T-helper 2 cell (primary cell): ENCODE measurements at regions not wholly inside any gene's neighbourhood (a gene's known extent, or its start where the extent isn't known, plus 50 kb on each side); places are given as distances from the start of the nearest gene placed in this dataset.
"Not testable (repeated sequence)": the region's sequence is repeated elsewhere in the genome, so short reads cannot be mapped to it uniquely, and the experiment has no call there.

ENCODE experiments used
- DNase-seq, 5 experiments: peaks; one replicate each; pipeline versions ENCODE4 v3.0.0 to v3.0.0-alpha.2; 2012 to 2022

GRCh38 chr4:42824278-42824977 lies 68.1 kb upstream of the GRXCR1 start:
- DNase-seq = no peak

GRCh38 chr4:42821230-42821629 lies 71.3 kb upstream of the GRXCR1 start:
- no peak for DNase-seq

GRCh38 chr4:42819863-42820514 lies 72.5 kb upstream of the GRXCR1 start:
- no peak for DNase-seq

- no peak for DNase-seq
Measured at GRCh38 chr4:42817913-42818312, 74.6 kb upstream of the GRXCR1 start.

- no peak for DNase-seq
Measured at GRCh38 chr4:42816880-42817400, 75.6 kb upstream of the GRXCR1 start.

GRCh38 chr4:42816189-42816879 lies 76.2 kb upstream of the GRXCR1 start:
- DNase-seq = no peak

GRCh38 chr4:42809419-42810084 lies 83.0 kb upstream of the GRXCR1 start:
- DNase-seq = no peak

GRCh38 chr4:42806303-42806835 lies 86.1 kb upstream of the GRXCR1 start:
- DNase-seq = no peak

- DNase-seq = peak in 1 of 5 experiments; percentile 41
Measured at GRCh38 chr4:42789041-42789567, 103.4 kb upstream of the GRXCR1 start.

GRCh38 chr4:42787079-42787463 lies 105.4 kb upstream of the GRXCR1 start:
- no peak for DNase-seq

- no peak for DNase-seq
Measured at GRCh38 chr4:42786350-42787078, 106.0 kb upstream of the GRXCR1 start.

GRCh38 chr4:42785817-42786216 lies 106.7 kb upstream of the GRXCR1 start:
- DNase-seq = no peak

- DNase-seq = no peak
Measured at GRCh38 chr4:42781315-42781714, 111.2 kb upstream of the GRXCR1 start.

GRCh38 chr4:42778349-42778748 lies 114.2 kb upstream of the GRXCR1 start:
- no peak for DNase-seq

GRCh38 chr4:42768125-42768748 lies 111.3 kb upstream of the ATP8A1 start:
- DNase-seq = peak in 1 of 5 experiments; percentile 7

GRCh38 chr4:42767669-42768068 lies 110.8 kb upstream of the ATP8A1 start:
- DNase-seq = no peak

GRCh38 chr4:42761804-42762203 lies 104.9 kb upstream of the ATP8A1 start:
- no peak for DNase-seq

- DNase-seq = not testable (repeated sequence)
Measured at GRCh38 chr4:42754965-42755364, 98.1 kb upstream of the ATP8A1 start.

- DNase-seq = no peak
Measured at GRCh38 chr4:42751587-42751986, 94.7 kb upstream of the ATP8A1 start.

- no peak for DNase-seq
Measured at GRCh38 chr4:42750856-42751255, 94.0 kb upstream of the ATP8A1 start.

GRCh38 chr4:42750091-42750490 lies 93.2 kb upstream of the ATP8A1 start:
- DNase-seq = peak in 2 of 5 experiments; percentile 6 to 21
